Neural progenitor cell (in vitro differentiated cells): ENCODE measurements at regions not wholly inside any gene's neighbourhood (a gene's known extent, or its start where the extent isn't known, plus 50 kb on each side); places are given as distances from the start of the nearest gene placed in this dataset.

Source experiments
- DNase-seq: peaks from one replicate; pipeline ENCODE4 v3.0.0-alpha.2; 2016; ENCODE audit warnings: low spot score
- H2AFZ ChIP-seq: fragments of 200-600 bp; sonication (generic); replicated peaks from 2 replicates; pipeline ENCODE4 v1.6.1; 2016; ENCODE audit warnings: antibody characterized with exemption
- H3F3A ChIP-seq: fragments of 200-600 bp; sonication (generic); 2 replicates; pipeline ENCODE4 v1.6.1; 2016; ENCODE audit warnings: antibody characterized with exemption, low read depth
- H3K27ac ChIP-seq: fragments of 200-600 bp; sonication (generic); 2 replicates; pipeline ENCODE4 v1.5.1; 2016; ENCODE audit warnings: mild to moderate bottlenecking
- H3K27me3 ChIP-seq: fragments of 200-600 bp; sonication (generic); 2 replicates; pipeline ENCODE4 v1.6.1; 2016; ENCODE audit warnings: mild to moderate bottlenecking, moderate library complexity
- H3K36me3 ChIP-seq: fragments of 200-600 bp; sonication (generic); 2 replicates; pipeline ENCODE4 v1.5.1; 2016
- H3K4me1 ChIP-seq: fragments of 200-600 bp; sonication (generic); 2 replicates; pipeline ENCODE4 v1.6.1; 2016; ENCODE audit warnings: mixed run types
- H3K4me2 ChIP-seq: fragments of 200-600 bp; sonication (generic); 2 replicates; pipeline ENCODE4 v1.6.1; 2016
- H3K4me3 ChIP-seq: fragments of 200-600 bp; sonication (generic); 2 replicates; pipeline ENCODE4 v1.5.1; 2016
- H3K79me2 ChIP-seq: fragments of 200-600 bp; sonication (generic); 2 replicates; pipeline ENCODE4 v1.6.1; 2016; ENCODE audit warnings: low read depth
- H3K9ac ChIP-seq: fragments of 200-600 bp; sonication (generic); 2 replicates; pipeline ENCODE4 v1.6.1; 2016
- H3K9me3 ChIP-seq: fragments of 200-600 bp; sonication (generic); 2 replicates; pipeline ENCODE4 v1.5.1; 2016; ENCODE audit warnings: low read depth
- H4K20me1 ChIP-seq: fragments of 200-600 bp; sonication (generic); 2 replicates; pipeline ENCODE4 v1.6.1; 2016; ENCODE audit warnings: low read depth
- H3K27ac Mint-ChIP-seq: 3 replicates; pipeline ENCODE4 v1.8.0; 2021; ENCODE audit warnings: mixed read lengths
- H3K27me3 Mint-ChIP-seq: 2 replicates; pipeline ENCODE4 v1.8.0; 2022; ENCODE audit warnings: low read depth, mild to moderate bottlenecking, inconsistent platforms, moderate library complexity, mixed read lengths; ENCODE audit not compliant: insufficient read depth
- H3K36me3 Mint-ChIP-seq: 3 replicates; pipeline ENCODE4 v1.8.0; 2021; ENCODE audit warnings: mixed read lengths
- H3K4me1 Mint-ChIP-seq: 3 replicates; pipeline ENCODE4 v1.8.0; 2021; ENCODE audit warnings: mixed read lengths
- H3K4me3 Mint-ChIP-seq: 3 replicates; pipeline ENCODE4 v1.8.0; 2021; ENCODE audit warnings: mild to moderate bottlenecking, moderate library complexity, mixed read lengths
- H3K9me3 Mint-ChIP-seq: 3 replicates; pipeline ENCODE4 v1.8.0; 2020; ENCODE audit warnings: mixed read lengths
- CTCF ChIP-seq: fragments of 200-600 bp; sonication (generic); IDR thresholded peaks from 2 replicates; pipeline ENCODE4 v1.5.1; 2017; ENCODE audit warnings: antibody characterized with exemption, mild to moderate bottlenecking
- EZH2 ChIP-seq: fragments of 200-600 bp; sonication (generic); IDR thresholded peaks from 2 replicates; pipeline ENCODE4 v1.6.1; 2017; ENCODE audit warnings: antibody characterized with exemption, mild to moderate bottlenecking, moderate library complexity
- EZH2phosphoT487 ChIP-seq: fragments of 200-600 bp; sonication (generic); IDR thresholded peaks from 2 replicates; pipeline ENCODE4 v1.6.1; 2017; ENCODE audit warnings: antibody characterized with exemption

- Histone ChIP-seq H3K36me3 (no peaks in the 10 kb centered on the region), H3K4me1 (peaks cover 20% of the 10 kb centered on the region), H3K27me3 (no peaks in the 10 kb centered on the region), H3K4me3 (no peak overlapping the region), H3K79me2 (no peaks in the 10 kb centered on the region), H3F3A (no peaks in the 10 kb centered on the region), H3K27ac (no peak overlapping the region), H3K4me2 (no peak overlapping the region), H3K9ac (no peak overlapping the region), H4K20me1 (no peaks in the 10 kb centered on the region), H3K9me3 (no peaks in the 10 kb centered on the region), H2AFZ (no peak overlapping the region)
- TF ChIP-seq EZH2phosphoT487 (no peak), EZH2 (no peak), CTCF (no peak)
- H3K27me3 Mint-ChIP-seq = peaks cover 2% of the 10 kb centered on the region
- H3K36me3 Mint-ChIP-seq = no peaks in the 10 kb centered on the region
- H3K4me1 Mint-ChIP-seq = peaks cover 23% of the 10 kb centered on the region
- DNase-seq = no peak
- peak overlapping the region; percentile 28 for H3K27ac Mint-ChIP-seq
- peaks cover 2% of the 10 kb centered on the region for H3K9me3 Mint-ChIP-seq
- no peak overlapping the region for H3K4me3 Mint-ChIP-seq
Observed at GRCh38 chr12:67758521-67758920, 110.0 kb downstream of the DYRK2 start.

GRCh38 chr12:67759829-67760228, 111.3 kb downstream of the DYRK2 start:
- Mint-ChIP-seq H3K9me3 (peaks cover 2% of the 10 kb centered on the region), H3K36me3 (no peaks in the 10 kb centered on the region), H3K27me3 (peaks cover 2% of the 10 kb centered on the region), H3K4me3 (no peak overlapping the region), H3K27ac (no peak overlapping the region), H3K4me1 (peaks cover 26% of the 10 kb centered on the region)
- Histone ChIP-seq H3F3A (no peaks in the 10 kb centered on the region), H3K36me3 (no peaks in the 10 kb centered on the region), H3K27ac (no peak overlapping the region), H3K4me1 (peaks cover 20% of the 10 kb centered on the region), H3K9ac (no peak overlapping the region), H4K20me1 (no peaks in the 10 kb centered on the region), H3K4me2 (no peak overlapping the region), H2AFZ (no peak overlapping the region), H3K9me3 (no peaks in the 10 kb centered on the region), H3K27me3 (no peaks in the 10 kb centered on the region), H3K79me2 (no peaks in the 10 kb centered on the region), H3K4me3 (no peak overlapping the region)
- TF ChIP-seq EZH2phosphoT487 = no peak
- no peak for TF ChIP-seq CTCF
- no peak for TF ChIP-seq EZH2
- no peak for DNase-seq

GRCh38 chr12:67760586-67761275, 112.2 kb downstream of the DYRK2 start:
- Mint-ChIP-seq H3K27me3 (peaks cover 2% of the 10 kb centered on the region), H3K27ac (no peak overlapping the region), H3K36me3 (no peaks in the 10 kb centered on the region), H3K9me3 (no peaks in the 10 kb centered on the region), H3K4me3 (no peak overlapping the region), H3K4me1 (peaks cover 25% of the 10 kb centered on the region)
- Histone ChIP-seq H3K4me2 (no peak overlapping the region), H3K9me3 (no peaks in the 10 kb centered on the region), H3K4me1 (peaks cover 14% of the 10 kb centered on the region), H3K36me3 (no peaks in the 10 kb centered on the region), H2AFZ (no peak overlapping the region), H3K27me3 (no peaks in the 10 kb centered on the region), H3F3A (no peaks in the 10 kb centered on the region), H3K79me2 (no peaks in the 10 kb centered on the region), H3K9ac (no peak overlapping the region), H3K27ac (no peak overlapping the region), H3K4me3 (no peak overlapping the region), H4K20me1 (no peaks in the 10 kb centered on the region)
- DNase-seq = no peak
- TF ChIP-seq EZH2 (no peak), EZH2phosphoT487 (no peak), CTCF (no peak)
